ENCODE measurements at regions not wholly inside any gene's neighbourhood (a gene's known extent, or its start where the extent isn't known, plus 50 kb on each side); places are given as distances from the start of the nearest gene placed in this dataset.

GRCh38 chr12:118742431-118742830 lies 238.9 kb upstream of the SRRM4 start:
- in situ Hi-C loops (cut with MboI; ENCODE audit: low pct_unique_long_range_greater_than_20kb, low sequenced_read_pairs), result no loop called here
- no peak for DNase-seq

- in situ Hi-C loops (cut with MboI; ENCODE audit: low pct_unique_long_range_greater_than_20kb, low sequenced_read_pairs), result no loop called here
- DNase-seq, result no peak
Measured at GRCh38 chr12:118743896-118744700, 237.2 kb upstream of the SRRM4 start.

GRCh38 chr12:118746176-118746575 lies 235.2 kb upstream of the SRRM4 start:
- in situ Hi-C loops (cut with MboI; ENCODE audit: low pct_unique_long_range_greater_than_20kb, low sequenced_read_pairs), result no loop called here
- DNase-seq, result no peak

- in situ Hi-C loops (cut with MboI; ENCODE audit: low pct_unique_long_range_greater_than_20kb, low sequenced_read_pairs), result no loop called here
- DNase-seq, result no peak
Measured at GRCh38 chr12:118746960-118747359, 234.4 kb upstream of the SRRM4 start.

- DNase-seq, result no peak
- in situ Hi-C loops (cut with MboI; ENCODE audit: low pct_unique_long_range_greater_than_20kb, low sequenced_read_pairs), result no loop called here
Measured at GRCh38 chr12:118747771-118748170, 233.6 kb upstream of the SRRM4 start.

- in situ Hi-C loops (cut with MboI; ENCODE audit: low pct_unique_long_range_greater_than_20kb, low sequenced_read_pairs), result no loop called here
- DNase-seq, result no peak
Measured at GRCh38 chr12:118748478-118749380, 232.6 kb upstream of the SRRM4 start.

- no peak for DNase-seq
- in situ Hi-C loops (cut with MboI; ENCODE audit: low pct_unique_long_range_greater_than_20kb, low sequenced_read_pairs), result no loop called here
Measured at GRCh38 chr12:118749646-118750045, 231.7 kb upstream of the SRRM4 start.

- in situ Hi-C loops (cut with MboI; ENCODE audit: low pct_unique_long_range_greater_than_20kb, low sequenced_read_pairs), result no loop called here
- no peak for DNase-seq
Measured at GRCh38 chr12:118750666-118751065, 230.7 kb upstream of the SRRM4 start.

- DNase-seq, result no peak
- in situ Hi-C loops (cut with MboI; ENCODE audit: low pct_unique_long_range_greater_than_20kb, low sequenced_read_pairs), result no loop called here
Measured at GRCh38 chr12:118751355-118751754, 230.0 kb upstream of the SRRM4 start.

- no peak for DNase-seq
- in situ Hi-C loops (cut with MboI; ENCODE audit: low pct_unique_long_range_greater_than_20kb, low sequenced_read_pairs), result no loop called here
Measured at GRCh38 chr12:118760623-118761022, 220.7 kb upstream of the SRRM4 start.

GRCh38 chr12:118763234-118763633 lies 218.1 kb upstream of the SRRM4 start:
- in situ Hi-C loops (cut with MboI; ENCODE audit: low pct_unique_long_range_greater_than_20kb, low sequenced_read_pairs), result no loop called here
- DNase-seq, result no peak

- no peak for DNase-seq
- in situ Hi-C loops (cut with MboI; ENCODE audit: low pct_unique_long_range_greater_than_20kb, low sequenced_read_pairs), result no loop called here
Measured at GRCh38 chr12:118773956-118774723, 207.2 kb upstream of the SRRM4 start.

- no peak for DNase-seq
- in situ Hi-C loops (cut with MboI; ENCODE audit: low pct_unique_long_range_greater_than_20kb, low sequenced_read_pairs), result no loop called here
Measured at GRCh38 chr12:118777504-118777903, 203.8 kb upstream of the SRRM4 start.

- no peak for DNase-seq
- in situ Hi-C loops (cut with MboI; ENCODE audit: low pct_unique_long_range_greater_than_20kb, low sequenced_read_pairs), result no loop called here
Measured at GRCh38 chr12:118778077-118778476, 203.3 kb upstream of the SRRM4 start.

- DNase-seq, result no peak
- in situ Hi-C loops (cut with MboI; ENCODE audit: low pct_unique_long_range_greater_than_20kb, low sequenced_read_pairs), result no loop called here
Measured at GRCh38 chr12:118780939-118781338, 200.4 kb upstream of the SRRM4 start.

GRCh38 chr12:118781692-118782091 lies 199.6 kb upstream of the SRRM4 start:
- DNase-seq, result no peak
- in situ Hi-C loops (cut with MboI; ENCODE audit: low pct_unique_long_range_greater_than_20kb, low sequenced_read_pairs), result no loop called here

GRCh38 chr12:118783703-118784102 lies 197.6 kb upstream of the SRRM4 start:
- DNase-seq, result no peak
- in situ Hi-C loops (cut with MboI; ENCODE audit: low pct_unique_long_range_greater_than_20kb, low sequenced_read_pairs), result no loop called here

- DNase-seq, result no peak
- in situ Hi-C loops (cut with MboI; ENCODE audit: low pct_unique_long_range_greater_than_20kb, low sequenced_read_pairs), result no loop called here
Measured at GRCh38 chr12:118790578-118790977, 190.8 kb upstream of the SRRM4 start.

GRCh38 chr12:118813778-118814357 lies 167.5 kb upstream of the SRRM4 start:
- in situ Hi-C loops (cut with MboI; ENCODE audit: low pct_unique_long_range_greater_than_20kb, low sequenced_read_pairs), result no loop called here
- DNase-seq, result no peak

Measured in KBM-7 (cell line).